Suprapubic skin (tissue), 4 donors: ENCODE measurements at regions not wholly inside any gene's neighbourhood (a gene's known extent, or its start where the extent isn't known, plus 50 kb on each side); places are given as distances from the start of the nearest gene placed in this dataset.
A peak's percentile ranks its signal among the peaks of the same experiment; 100 is the strongest.

Experiments
- DNase-seq, 2 donors: peaks; one replicate each; pipeline ENCODE4 v3.0.0-alpha.2; 2019; ENCODE audit warnings: low spot score in 2 of 2
- H3K27ac ChIP-seq: fragments of 200-600 bp; sonication (generic); one replicate; pipeline ENCODE4 v1.5.1; 2019
- H3K27me3 ChIP-seq: fragments of 200-600 bp; sonication (generic); one replicate; pipeline ENCODE4 v1.5.1; 2019
- H3K36me3 ChIP-seq: fragments of 200-600 bp; sonication (generic); one replicate; pipeline ENCODE4 v1.5.1; 2019
- H3K4me1 ChIP-seq: fragments of 200-600 bp; sonication (generic); one replicate; pipeline ENCODE4 v1.5.1; 2019
- H3K4me3 ChIP-seq: fragments of 200-600 bp; sonication (generic); one replicate; pipeline ENCODE4 v1.5.1; 2019; ENCODE audit warnings: mild to moderate bottlenecking
- H3K9me3 ChIP-seq: fragments of 200-600 bp; sonication (generic); one replicate; pipeline ENCODE4 v1.5.1; 2019
- EP300 ChIP-seq: sonication (generic); formaldehyde crosslinking; IDR thresholded peaks from one replicate; pipeline ENCODE4 v1.6.1; 2017; ENCODE audit warnings: antibody characterized with exemption
- POLR2A ChIP-seq, 2 donors: fragments of 450-650 bp; IDR thresholded peaks; one replicate each; pipeline ENCODE4 v1.6.1; 2017; ENCODE audit warnings: antibody characterized with exemption in 2 of 2, mild to moderate bottlenecking in 2 of 2, moderate library complexity in 2 of 2
- POLR2AphosphoS5 ChIP-seq, 3 donors: sonication (generic); formaldehyde crosslinking; IDR thresholded peaks; one replicate each; pipeline ENCODE4 v1.6.1; 2017; ENCODE audit warnings: antibody characterized with exemption in 3 of 3
- WGBS: methylation state at CpG from one replicate; pipeline ENCODE4 v1.1.5; 2018; 5-methylcytosine and 5-hydroxymethylcytosine counted together
- TF ChIP-seq, protein P1 (sequence below), 2 donors: fragments of 200-600 bp in 1 of 2; fragments of 450-650 bp in 1 of 2; sonication (generic) in 1 of 2; IDR thresholded peaks; one replicate each; pipeline ENCODE4 v1.5.1; 2016 to 2019; ENCODE audit warnings: antibody characterized with exemption in 2 of 2, mild to moderate bottlenecking in 1 of 2, moderate library complexity in 1 of 2

DNA sequence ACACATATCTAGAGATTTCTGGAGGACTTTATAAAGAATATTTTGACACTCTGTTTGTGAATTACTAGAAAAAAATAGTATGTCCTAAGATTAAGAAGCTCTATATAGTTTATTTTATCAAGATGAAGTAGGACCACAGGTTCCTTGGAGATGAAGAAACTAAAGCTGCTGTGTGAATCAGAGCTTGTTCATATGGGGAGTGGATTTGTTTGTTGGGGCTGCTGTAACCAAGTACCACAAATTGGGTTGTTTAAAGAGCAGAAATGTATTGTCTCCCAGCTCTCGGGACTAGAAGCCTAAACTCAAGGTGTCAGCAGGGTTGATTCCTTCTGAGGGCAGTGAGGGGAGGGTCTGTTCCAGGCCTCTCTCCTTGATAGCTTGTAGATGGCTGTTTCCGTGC is 270.6 kb upstream of the UMPS start:
- 78% methylated on average over 2 of the region's 2 CpGs for WGBS
- Histone ChIP-seq H3K36me3 (no peaks in the 10 kb centered on the region), H3K27me3 (no peaks in the 10 kb centered on the region), H3K4me1 (no peaks in the 10 kb centered on the region), H3K4me3 (no peak overlapping the region), H3K9me3 (no peaks in the 10 kb centered on the region), H3K27ac (no peak overlapping the region)
- DNase-seq, result no peak
- no peak for TF ChIP-seq POLR2AphosphoS5 (IDR thresholded peaks at IDR 0.05)
- TF ChIP-seq POLR2A (IDR thresholded peaks at IDR 0.05), result no peak
- TF ChIP-seq EP300, result no peak
- TF ChIP-seq, protein P1, sequence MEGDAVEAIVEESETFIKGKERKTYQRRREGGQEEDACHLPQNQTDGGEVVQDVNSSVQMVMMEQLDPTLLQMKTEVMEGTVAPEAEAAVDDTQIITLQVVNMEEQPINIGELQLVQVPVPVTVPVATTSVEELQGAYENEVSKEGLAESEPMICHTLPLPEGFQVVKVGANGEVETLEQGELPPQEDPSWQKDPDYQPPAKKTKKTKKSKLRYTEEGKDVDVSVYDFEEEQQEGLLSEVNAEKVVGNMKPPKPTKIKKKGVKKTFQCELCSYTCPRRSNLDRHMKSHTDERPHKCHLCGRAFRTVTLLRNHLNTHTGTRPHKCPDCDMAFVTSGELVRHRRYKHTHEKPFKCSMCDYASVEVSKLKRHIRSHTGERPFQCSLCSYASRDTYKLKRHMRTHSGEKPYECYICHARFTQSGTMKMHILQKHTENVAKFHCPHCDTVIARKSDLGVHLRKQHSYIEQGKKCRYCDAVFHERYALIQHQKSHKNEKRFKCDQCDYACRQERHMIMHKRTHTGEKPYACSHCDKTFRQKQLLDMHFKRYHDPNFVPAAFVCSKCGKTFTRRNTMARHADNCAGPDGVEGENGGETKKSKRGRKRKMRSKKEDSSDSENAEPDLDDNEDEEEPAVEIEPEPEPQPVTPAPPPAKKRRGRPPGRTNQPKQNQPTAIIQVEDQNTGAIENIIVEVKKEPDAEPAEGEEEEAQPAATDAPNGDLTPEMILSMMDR (IDR thresholded peaks at IDR 0.05), result no peak

DNA sequence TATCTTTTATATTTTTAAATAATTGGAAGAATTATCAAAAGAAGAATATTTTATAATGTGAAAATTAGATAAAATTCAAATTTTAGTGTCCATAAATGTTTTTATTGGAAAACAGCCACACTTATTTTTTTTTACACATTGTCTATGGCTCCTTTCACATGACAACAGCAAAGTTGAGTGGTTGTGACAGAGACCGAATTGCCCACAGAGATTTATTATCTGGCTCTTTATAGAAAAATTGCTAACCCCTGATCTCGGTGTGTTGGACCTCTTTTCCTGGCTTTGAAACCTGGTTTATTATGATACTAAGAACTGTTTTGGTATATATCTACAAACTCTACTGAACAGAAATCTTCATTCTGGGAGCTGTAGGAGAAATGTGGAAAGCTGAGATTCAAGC is 269.1 kb upstream of the UMPS start:
- TF ChIP-seq EP300, result no peak
- no peak for TF ChIP-seq POLR2A (IDR thresholded peaks at IDR 0.05)
- no peak for TF ChIP-seq POLR2AphosphoS5 (IDR thresholded peaks at IDR 0.05)
- TF ChIP-seq, protein P1 (IDR thresholded peaks at IDR 0.05), result no peak
- no peak for DNase-seq
- Histone ChIP-seq H3K4me3 (no peak overlapping the region), H3K36me3 (no peaks in the 10 kb centered on the region), H3K4me1 (no peaks in the 10 kb centered on the region), H3K27ac (no peak overlapping the region), H3K27me3 (no peaks in the 10 kb centered on the region), H3K9me3 (no peaks in the 10 kb centered on the region)
- WGBS, result 76% methylated on average over 2 of the region's 2 CpGs

DNA sequence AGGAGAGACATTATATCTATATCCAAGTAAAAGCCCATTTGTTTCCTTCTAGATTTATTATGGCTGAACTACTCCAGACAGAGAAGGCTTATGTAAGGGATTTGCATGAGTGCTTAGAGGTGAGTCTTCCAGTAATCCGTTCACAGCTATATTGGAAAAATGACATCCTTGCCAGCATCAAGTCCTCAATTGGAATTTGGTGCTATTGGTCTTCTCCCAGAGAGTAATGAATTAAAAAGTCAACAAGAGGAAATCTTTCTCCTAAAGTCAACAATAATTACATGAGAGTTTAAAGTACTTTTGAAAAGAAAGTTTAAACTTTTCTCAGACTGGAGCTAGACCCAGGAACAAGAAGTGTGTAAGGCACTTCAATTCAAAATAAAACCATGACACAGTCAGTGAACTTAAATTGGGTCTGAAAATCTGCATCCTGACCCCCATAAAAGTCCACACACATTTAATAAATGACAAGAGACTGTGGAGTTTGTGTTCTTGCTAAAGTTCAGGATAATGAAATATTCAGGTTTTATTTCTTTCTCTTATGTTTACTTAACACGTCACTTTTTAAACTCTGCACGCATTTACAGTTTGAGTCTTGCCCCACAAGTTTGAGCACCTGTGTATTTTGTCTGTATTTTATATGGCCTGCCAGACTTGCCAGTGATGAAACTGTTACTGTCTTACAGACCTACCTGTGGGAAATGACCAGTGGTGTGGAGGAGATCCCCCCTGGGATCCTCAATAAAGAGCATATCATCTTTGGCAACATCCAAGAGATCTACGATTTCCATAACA is 268.2 kb upstream of the UMPS start:
- no peaks in the 10 kb centered on the region for H3K4me1 ChIP-seq
- no peaks in the 10 kb centered on the region for H3K27me3 ChIP-seq
- H3K36me3 ChIP-seq, result no peaks in the 10 kb centered on the region
- no peaks in the 10 kb centered on the region for H3K9me3 ChIP-seq
- WGBS, result 82% methylated on average over 4 of the region's 4 CpGs
- no peak overlapping the region for H3K4me3 ChIP-seq
- no peak for DNase-seq
- H3K27ac ChIP-seq, result no peak overlapping the region
- TF ChIP-seq EP300 (no peak), POLR2AphosphoS5 (IDR thresholded peaks at IDR 0.05) (no peak), POLR2A (IDR thresholded peaks at IDR 0.05) (no peak)
- TF ChIP-seq, protein P1 (IDR thresholded peaks at IDR 0.05), result no peak

DNA sequence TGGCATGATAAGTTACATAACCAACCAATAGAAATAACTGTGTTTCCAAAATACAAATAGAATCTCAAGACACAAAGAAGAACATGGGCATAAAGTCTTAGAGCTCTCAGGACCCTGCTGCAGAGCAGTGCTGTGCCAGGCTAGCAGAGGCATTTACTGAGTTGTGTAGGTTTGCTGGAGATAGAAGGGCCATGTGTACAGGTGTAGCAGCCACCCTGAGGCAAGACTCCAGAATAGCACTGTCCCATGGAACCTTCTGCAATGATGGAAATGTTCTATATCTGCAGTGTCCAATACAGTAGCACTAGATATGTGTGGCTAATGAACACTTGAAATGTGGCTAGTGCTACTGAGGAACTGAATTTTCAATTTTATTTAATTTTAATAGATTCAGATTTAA is 267.0 kb upstream of the UMPS start:
- no peak overlapping the region for H3K27ac ChIP-seq
- no peaks in the 10 kb centered on the region for H3K36me3 ChIP-seq
- no peak for DNase-seq
- no peaks in the 10 kb centered on the region for H3K9me3 ChIP-seq
- H3K27me3 ChIP-seq, result no peaks in the 10 kb centered on the region
- TF ChIP-seq EP300 (no peak), POLR2AphosphoS5 (IDR thresholded peaks at IDR 0.05) (no peak), POLR2A (IDR thresholded peaks at IDR 0.05) (no peak)
- TF ChIP-seq, protein P1 (IDR thresholded peaks at IDR 0.05), result no peak
- no peaks in the 10 kb centered on the region for H3K4me1 ChIP-seq
- H3K4me3 ChIP-seq, result no peak overlapping the region

DNA sequence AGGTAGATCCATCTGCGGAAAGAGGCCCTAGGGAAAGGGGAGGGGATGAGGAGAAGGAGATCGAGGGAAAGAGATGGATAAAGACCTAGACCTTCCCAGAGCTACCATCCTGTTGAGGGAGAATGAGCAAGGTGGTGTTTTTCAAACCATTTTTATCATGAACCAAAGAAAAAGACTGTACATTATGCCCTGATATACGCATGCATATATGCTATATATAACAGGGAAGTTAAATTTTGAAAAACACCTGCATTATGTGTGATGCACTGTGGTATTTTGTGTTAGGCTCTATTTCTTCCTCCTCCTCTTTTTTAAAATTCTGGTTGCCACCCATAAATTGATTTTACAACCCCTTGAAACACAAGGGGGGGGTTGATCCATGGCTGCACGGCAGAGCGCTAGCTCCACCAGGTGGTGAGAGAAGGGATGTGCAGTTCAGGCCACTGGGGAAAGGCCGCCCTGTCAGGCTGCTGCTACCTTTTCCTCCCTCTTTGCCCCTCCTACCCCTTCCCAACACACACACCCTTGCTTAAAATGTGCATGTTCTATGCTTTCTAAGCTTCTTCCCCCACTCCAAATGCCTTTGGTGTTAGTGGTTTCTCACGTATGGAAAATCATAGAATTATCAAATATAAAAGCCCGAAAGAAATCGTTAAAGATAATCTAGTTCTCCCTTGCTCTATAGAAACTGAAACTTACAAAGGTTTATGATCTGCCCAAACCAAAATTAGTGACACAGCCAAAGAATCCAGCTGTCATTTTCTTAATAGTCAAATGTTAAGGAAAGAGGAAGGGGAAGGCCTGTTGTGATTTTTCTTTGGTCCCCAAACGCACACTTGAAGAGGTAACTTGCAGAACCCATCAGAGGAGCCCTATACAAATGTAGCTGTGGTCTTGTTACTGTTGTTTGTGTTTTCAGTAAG is 262.0 kb upstream of the UMPS start:
- 66% methylated on average over 10 of the region's 10 CpGs for WGBS
- no peak overlapping the region for H3K4me3 ChIP-seq
- no peak for DNase-seq
- H3K9me3 ChIP-seq, result no peaks in the 10 kb centered on the region
- no peak for TF ChIP-seq POLR2A (IDR thresholded peaks at IDR 0.05)
- TF ChIP-seq POLR2AphosphoS5 (IDR thresholded peaks at IDR 0.05), result no peak
- no peak for TF ChIP-seq EP300
- TF ChIP-seq, protein P1 (IDR thresholded peaks at IDR 0.05), result peak; percentile 56 to 93
- no peak overlapping the region for H3K27ac ChIP-seq
- no peaks in the 10 kb centered on the region for H3K36me3 ChIP-seq
- no peaks in the 10 kb centered on the region for H3K4me1 ChIP-seq
- H3K27me3 ChIP-seq, result no peaks in the 10 kb centered on the region
